ENCODE measurements at regions not wholly inside any gene's neighbourhood (a gene's known extent, or its start where the extent isn't known, plus 50 kb on each side); places are given as distances from the start of the nearest gene placed in this dataset.
A peak's percentile ranks its signal among the peaks of the same experiment; 100 is the strongest.
"Not testable (repeated sequence)": the region's sequence is repeated elsewhere in the genome, so short reads cannot be mapped to it uniquely, and the experiment has no call there.

DNA sequence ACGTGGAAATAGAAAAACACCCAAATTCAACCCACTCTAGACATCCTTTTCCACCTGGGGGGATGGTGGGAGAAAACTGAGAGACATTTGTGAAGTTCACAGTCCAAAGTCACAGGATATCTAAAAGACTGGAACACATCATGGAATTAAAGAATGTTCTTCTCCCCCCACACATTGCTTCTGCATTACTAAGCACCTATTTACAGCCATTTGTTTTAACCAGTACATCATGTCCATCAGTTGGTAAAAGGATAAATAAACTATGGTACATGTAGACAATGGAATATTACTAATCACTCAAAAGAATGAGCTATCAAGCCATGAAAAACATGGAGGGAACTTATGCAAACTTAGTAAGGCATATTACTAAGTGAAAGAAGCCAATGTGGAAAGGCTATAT is 185.5 kb upstream of the ANXA10 start:
- H3K4me3 ChIP-seq (ENCODE audit: low read depth, low read length) = no peak overlapping the region
- FAIRE-seq (no peak), DNase-seq (ENCODE audit: low read depth) (peak; percentile 8)
- H3K27me3 ChIP-seq (ENCODE audit: control insufficient read depth, insufficient read depth, low read length) = no peaks in the 10 kb centered on the region
- no peaks in the 10 kb centered on the region for H3K36me3 ChIP-seq (ENCODE audit: control insufficient read depth, insufficient read depth, low read length)
- TF ChIP-seq, protein P1, sequence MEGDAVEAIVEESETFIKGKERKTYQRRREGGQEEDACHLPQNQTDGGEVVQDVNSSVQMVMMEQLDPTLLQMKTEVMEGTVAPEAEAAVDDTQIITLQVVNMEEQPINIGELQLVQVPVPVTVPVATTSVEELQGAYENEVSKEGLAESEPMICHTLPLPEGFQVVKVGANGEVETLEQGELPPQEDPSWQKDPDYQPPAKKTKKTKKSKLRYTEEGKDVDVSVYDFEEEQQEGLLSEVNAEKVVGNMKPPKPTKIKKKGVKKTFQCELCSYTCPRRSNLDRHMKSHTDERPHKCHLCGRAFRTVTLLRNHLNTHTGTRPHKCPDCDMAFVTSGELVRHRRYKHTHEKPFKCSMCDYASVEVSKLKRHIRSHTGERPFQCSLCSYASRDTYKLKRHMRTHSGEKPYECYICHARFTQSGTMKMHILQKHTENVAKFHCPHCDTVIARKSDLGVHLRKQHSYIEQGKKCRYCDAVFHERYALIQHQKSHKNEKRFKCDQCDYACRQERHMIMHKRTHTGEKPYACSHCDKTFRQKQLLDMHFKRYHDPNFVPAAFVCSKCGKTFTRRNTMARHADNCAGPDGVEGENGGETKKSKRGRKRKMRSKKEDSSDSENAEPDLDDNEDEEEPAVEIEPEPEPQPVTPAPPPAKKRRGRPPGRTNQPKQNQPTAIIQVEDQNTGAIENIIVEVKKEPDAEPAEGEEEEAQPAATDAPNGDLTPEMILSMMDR (IDR thresholded peaks at IDR 0.05; ENCODE audit: insufficient read depth, low read length, severe bottlenecking) = no peak

DNA sequence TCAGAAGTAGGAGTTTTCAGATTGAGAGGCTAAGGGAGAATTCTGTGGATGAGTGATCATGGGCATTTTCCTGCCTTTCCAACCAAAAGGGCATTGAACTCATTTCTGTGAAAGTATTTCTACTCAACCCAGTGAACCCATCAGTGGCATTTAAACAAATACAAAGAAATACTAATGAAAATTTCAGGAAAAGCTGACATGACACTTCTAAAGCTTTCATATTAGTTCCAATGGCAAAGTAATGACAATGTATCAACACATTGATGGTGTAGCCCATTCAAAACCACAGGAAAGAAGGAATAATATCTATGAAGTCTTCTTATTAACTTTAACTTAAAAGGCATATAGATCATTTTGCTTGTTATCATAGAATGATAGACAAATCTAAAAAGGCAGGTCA is 183.5 kb upstream of the ANXA10 start:
- no peak for DNase-seq (ENCODE audit: low read depth)
- H3K27me3 ChIP-seq (ENCODE audit: control insufficient read depth, insufficient read depth, low read length) = no peaks in the 10 kb centered on the region
- H3K36me3 ChIP-seq (ENCODE audit: control insufficient read depth, insufficient read depth, low read length) = no peaks in the 10 kb centered on the region
- FAIRE-seq = no peak
- H3K4me3 ChIP-seq (ENCODE audit: low read depth, low read length) = no peak overlapping the region
- TF ChIP-seq, protein P1 (IDR thresholded peaks at IDR 0.05; ENCODE audit: insufficient read depth, low read length, severe bottlenecking) = no peak

DNA sequence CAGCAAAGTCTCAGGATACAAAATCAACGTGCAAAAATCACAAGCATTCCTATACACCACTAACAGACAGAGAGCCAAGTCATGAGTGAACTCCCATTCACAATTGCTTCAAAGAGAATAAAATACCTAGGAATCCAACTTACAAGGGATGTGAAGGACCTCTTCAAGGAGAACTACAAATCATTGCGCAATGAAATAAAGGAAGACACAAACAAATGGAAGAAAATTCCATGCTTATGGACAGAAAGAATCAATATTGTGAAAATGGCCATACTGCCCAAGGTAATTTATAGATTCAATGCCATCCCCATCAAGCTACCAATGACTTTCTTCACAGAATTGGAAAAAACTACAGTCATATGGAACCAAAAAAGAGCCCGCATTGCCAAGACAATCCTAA is 179.8 kb upstream of the ANXA10 start:
- not testable (repeated sequence) for DNase-seq (ENCODE audit: low read depth); H3K4me3 ChIP-seq (ENCODE audit: low read depth, low read length); H3K36me3 ChIP-seq (ENCODE audit: control insufficient read depth, insufficient read depth, low read length); FAIRE-seq; H3K27me3 ChIP-seq (ENCODE audit: control insufficient read depth, insufficient read depth, low read length)

DNA sequence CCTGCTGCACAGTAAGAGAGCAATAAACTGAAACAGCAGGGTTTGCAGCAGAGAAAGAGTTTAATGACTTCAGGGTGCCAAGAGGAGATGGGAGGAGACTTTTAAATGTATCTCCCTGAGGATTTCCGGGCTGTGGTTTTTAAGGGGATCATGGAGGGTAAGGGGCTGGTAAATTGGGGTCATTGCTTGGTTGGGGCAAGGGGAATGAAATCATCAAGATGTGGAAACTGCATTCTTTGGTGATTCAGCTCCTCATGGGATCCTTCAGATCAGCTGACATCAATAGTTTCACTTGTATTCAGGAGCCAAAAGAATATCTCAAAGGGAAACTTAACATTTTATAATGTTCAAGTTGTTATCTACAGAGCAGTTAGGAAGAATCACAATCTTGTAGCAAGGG is 174.3 kb upstream of the ANXA10 start:
- no peaks in the 10 kb centered on the region for H3K36me3 ChIP-seq (ENCODE audit: control insufficient read depth, insufficient read depth, low read length)
- H3K4me3 ChIP-seq (ENCODE audit: low read depth, low read length) = no peak overlapping the region
- H3K27me3 ChIP-seq (ENCODE audit: control insufficient read depth, insufficient read depth, low read length) = no peaks in the 10 kb centered on the region
- TF ChIP-seq, protein P1 (IDR thresholded peaks at IDR 0.05; ENCODE audit: insufficient read depth, low read length, severe bottlenecking) = no peak
- FAIRE-seq = no peak
- no peak for DNase-seq (ENCODE audit: low read depth)

DNA sequence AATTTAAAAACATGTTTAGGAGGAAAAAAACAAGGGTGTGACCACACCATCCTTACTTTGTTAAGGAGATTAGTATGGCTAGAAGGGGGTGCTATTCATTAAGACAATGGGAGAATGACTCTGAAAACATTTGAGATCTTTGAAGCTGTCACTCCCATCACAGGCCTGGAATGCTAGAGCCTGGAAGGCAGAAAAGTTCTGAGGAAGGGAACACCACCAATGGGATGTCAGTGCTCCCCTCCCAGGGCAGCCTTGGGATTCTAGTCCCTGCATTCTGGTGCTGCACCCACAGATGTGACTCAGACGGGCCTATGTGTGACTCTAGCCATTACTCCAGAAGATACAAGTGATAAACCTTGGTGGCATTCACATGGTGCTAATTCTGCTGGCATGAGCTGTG is 162.2 kb upstream of the ANXA10 start:
- no peaks in the 10 kb centered on the region for H3K27me3 ChIP-seq (ENCODE audit: control insufficient read depth, insufficient read depth, low read length)
- TF ChIP-seq, protein P1 (IDR thresholded peaks at IDR 0.05; ENCODE audit: insufficient read depth, low read length, severe bottlenecking) = no peak
- H3K4me3 ChIP-seq (ENCODE audit: low read depth, low read length) = no peak overlapping the region
- no peaks in the 10 kb centered on the region for H3K36me3 ChIP-seq (ENCODE audit: control insufficient read depth, insufficient read depth, low read length)
- DNase-seq (ENCODE audit: low read depth) (no peak), FAIRE-seq (no peak)

DNA sequence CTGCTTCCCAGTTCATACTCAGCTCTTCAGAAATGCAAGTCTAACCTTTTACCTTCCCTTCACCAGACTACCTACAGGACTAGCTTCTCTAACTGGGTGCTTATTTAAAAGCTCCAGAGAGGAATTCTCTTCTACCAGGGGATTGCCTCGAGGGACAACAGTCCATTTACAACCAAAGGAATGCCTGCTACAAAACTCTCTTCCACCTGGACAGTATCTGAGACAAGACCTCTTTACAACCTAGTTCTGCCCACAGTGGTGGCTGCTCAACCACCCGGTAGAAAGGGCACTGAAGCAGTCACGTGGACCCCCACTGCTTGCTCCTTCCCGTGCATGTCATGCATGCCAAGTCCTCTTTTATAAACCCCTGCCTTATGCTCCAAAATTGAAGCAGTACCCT is 158.1 kb upstream of the ANXA10 start:
- H3K4me3 ChIP-seq (ENCODE audit: low read depth, low read length) = no peak overlapping the region
- H3K27me3 ChIP-seq (ENCODE audit: control insufficient read depth, insufficient read depth, low read length) = no peaks in the 10 kb centered on the region
- DNase-seq (ENCODE audit: low read depth) (no peak), FAIRE-seq (no peak)
- H3K36me3 ChIP-seq (ENCODE audit: control insufficient read depth, insufficient read depth, low read length) = no peaks in the 10 kb centered on the region
- TF ChIP-seq, protein P1 (IDR thresholded peaks at IDR 0.05; ENCODE audit: insufficient read depth, low read length, severe bottlenecking) = no peak
